ENCODE measurements at regions not wholly inside any gene's neighbourhood (a gene's known extent, or its start where the extent isn't known, plus 50 kb on each side); places are given as distances from the start of the nearest gene placed in this dataset.

DNA sequence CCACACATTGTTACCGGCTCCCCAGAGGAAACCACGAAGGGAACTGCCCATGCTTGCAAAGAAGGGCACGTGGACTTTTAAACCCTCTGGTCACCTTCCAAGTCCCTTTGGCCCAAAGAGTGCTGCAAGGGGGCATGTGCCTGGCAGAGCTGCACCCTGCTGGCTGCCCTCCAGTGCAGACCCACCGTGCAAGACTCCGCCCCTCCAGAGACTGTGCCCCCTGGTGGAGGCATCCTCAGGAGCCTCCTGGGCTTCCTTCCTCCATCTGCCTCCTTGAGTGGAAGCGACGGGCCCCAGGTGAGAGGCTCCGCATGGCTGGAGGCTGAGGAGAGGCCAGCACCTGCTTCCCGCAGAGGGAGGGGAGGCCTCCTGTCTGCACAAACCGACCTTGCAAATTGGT lies 100.6 kb downstream of the CRYAA start:
- H3K36me3 ChIP-seq (ENCODE audit: insufficient read depth, low read length), result no peaks in the 10 kb centered on the region
- H3K4me1 ChIP-seq (ENCODE audit: insufficient read depth, low read length, poor library complexity, severe bottlenecking), result peaks cover 15% of the 10 kb centered on the region
- H3K4me3 ChIP-seq (ENCODE audit: low read depth, low read length, poor library complexity, severe bottlenecking), result no peak overlapping the region
- TF ChIP-seq EZH2phosphoT487 (IDR thresholded peaks at IDR 0.05; ENCODE audit: borderline replicate concordance, low read depth, low read length), result no peak
- TF ChIP-seq, protein P1, sequence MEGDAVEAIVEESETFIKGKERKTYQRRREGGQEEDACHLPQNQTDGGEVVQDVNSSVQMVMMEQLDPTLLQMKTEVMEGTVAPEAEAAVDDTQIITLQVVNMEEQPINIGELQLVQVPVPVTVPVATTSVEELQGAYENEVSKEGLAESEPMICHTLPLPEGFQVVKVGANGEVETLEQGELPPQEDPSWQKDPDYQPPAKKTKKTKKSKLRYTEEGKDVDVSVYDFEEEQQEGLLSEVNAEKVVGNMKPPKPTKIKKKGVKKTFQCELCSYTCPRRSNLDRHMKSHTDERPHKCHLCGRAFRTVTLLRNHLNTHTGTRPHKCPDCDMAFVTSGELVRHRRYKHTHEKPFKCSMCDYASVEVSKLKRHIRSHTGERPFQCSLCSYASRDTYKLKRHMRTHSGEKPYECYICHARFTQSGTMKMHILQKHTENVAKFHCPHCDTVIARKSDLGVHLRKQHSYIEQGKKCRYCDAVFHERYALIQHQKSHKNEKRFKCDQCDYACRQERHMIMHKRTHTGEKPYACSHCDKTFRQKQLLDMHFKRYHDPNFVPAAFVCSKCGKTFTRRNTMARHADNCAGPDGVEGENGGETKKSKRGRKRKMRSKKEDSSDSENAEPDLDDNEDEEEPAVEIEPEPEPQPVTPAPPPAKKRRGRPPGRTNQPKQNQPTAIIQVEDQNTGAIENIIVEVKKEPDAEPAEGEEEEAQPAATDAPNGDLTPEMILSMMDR (conservative IDR thresholded peaks at IDR 0.05; ENCODE audit: low read length), result peak; percentile 72
- DNase-seq (ENCODE audit: low spot score), result peak; percentile 54
- no peak overlapping the region for H2AFZ ChIP-seq (ENCODE audit: low read length)
- ChIA-PET CTCF (ENCODE audit: unreplicated experiment) (no interaction called here), POLR2A (no interaction called here)
- no peak overlapping the region for H3K27ac ChIP-seq (ENCODE audit: low read depth, low read length, poor library complexity, severe bottlenecking)
- no peaks in the 10 kb centered on the region for H4K20me1 ChIP-seq (ENCODE audit: insufficient read depth, low read length)
- H3K79me2 ChIP-seq (ENCODE audit: insufficient read depth, low read depth, low read length), result no peaks in the 10 kb centered on the region
- H3K9me3 ChIP-seq (ENCODE audit: low read length), result no peaks in the 10 kb centered on the region
- intact Hi-C loops (cut with micrococcal nuclease; ENCODE audit: unreplicated experiment), result no loop called here
- BruUV-seq (replicated peaks), result no TSS peak
- H3K4me2 ChIP-seq (ENCODE audit: low read length), result no peak overlapping the region
- H3K9me2 ChIP-seq (ENCODE audit: insufficient read depth, low read length), result no peaks in the 10 kb centered on the region

- DNase-seq (ENCODE audit: low spot score), result no peak
- BruUV-seq (replicated peaks), result no TSS peak
- no peak overlapping the region for H3K27ac ChIP-seq (ENCODE audit: low read depth, low read length, poor library complexity, severe bottlenecking)
- peaks cover 13% of the 10 kb centered on the region for H3K4me1 ChIP-seq (ENCODE audit: insufficient read depth, low read length, poor library complexity, severe bottlenecking)
- ChIA-PET CTCF (ENCODE audit: unreplicated experiment) (no interaction called here), POLR2A (no interaction called here)
- H3K4me2 ChIP-seq (ENCODE audit: low read length), result no peak overlapping the region
- no peak overlapping the region for H3K4me3 ChIP-seq (ENCODE audit: low read depth, low read length, poor library complexity, severe bottlenecking)
- no peaks in the 10 kb centered on the region for H3K9me2 ChIP-seq (ENCODE audit: insufficient read depth, low read length)
- H3K9me3 ChIP-seq (ENCODE audit: low read length), result no peaks in the 10 kb centered on the region
- intact Hi-C loops (cut with micrococcal nuclease; ENCODE audit: unreplicated experiment), result no loop called here
- TF ChIP-seq EZH2phosphoT487 (IDR thresholded peaks at IDR 0.05; ENCODE audit: borderline replicate concordance, low read depth, low read length), result no peak
- TF ChIP-seq, protein P1 (conservative IDR thresholded peaks at IDR 0.05; ENCODE audit: low read length), result no peak
- H4K20me1 ChIP-seq (ENCODE audit: insufficient read depth, low read length), result no peaks in the 10 kb centered on the region
- H3K36me3 ChIP-seq (ENCODE audit: insufficient read depth, low read length), result no peaks in the 10 kb centered on the region
- no peaks in the 10 kb centered on the region for H3K79me2 ChIP-seq (ENCODE audit: insufficient read depth, low read depth, low read length)
- H2AFZ ChIP-seq (ENCODE audit: low read length), result no peak overlapping the region
Observed at GRCh38 chr21:43268804-43269186, 100.0 kb downstream of the CRYAA start.

DNA sequence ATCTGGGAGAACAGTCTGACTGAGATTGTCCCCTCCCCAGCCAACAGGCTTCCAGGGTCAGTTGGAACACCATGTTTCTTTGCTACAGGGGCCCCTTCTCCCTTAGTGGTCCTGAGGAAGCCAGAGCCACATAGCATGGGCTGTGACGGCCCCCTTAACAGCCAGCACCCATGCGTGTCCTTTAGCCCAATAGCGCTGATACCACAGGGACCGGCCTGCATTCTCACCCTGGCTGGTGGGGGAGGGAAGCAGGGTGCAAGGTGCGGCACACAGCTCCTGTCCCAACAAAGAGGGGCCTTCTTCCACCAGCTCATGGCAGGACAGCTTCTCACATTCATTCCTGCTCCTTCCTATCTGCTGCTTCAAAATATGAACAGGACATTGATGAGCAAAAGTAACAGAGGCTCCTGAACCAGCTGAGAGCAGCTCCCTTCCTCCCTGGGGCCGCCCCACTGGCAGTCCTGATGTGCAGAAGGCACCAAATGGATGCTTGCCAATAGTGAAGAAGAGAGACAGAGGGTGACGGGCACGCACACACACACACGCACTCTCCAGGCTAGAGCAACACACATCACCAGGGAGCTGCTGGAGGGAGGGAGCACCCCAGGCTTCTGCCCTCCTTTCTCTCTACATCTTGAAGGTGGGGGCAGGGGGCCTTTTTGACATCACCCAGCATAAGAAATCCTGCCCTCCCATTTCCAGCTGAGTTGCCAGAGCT lies 99.4 kb downstream of the CRYAA start:
- ChIA-PET CTCF (ENCODE audit: unreplicated experiment) (no interaction called here), POLR2A (no interaction called here)
- Histone ChIP-seq H3K36me3 (ENCODE audit: insufficient read depth, low read length) (no peaks in the 10 kb centered on the region), H3K4me3 (ENCODE audit: low read depth, low read length, poor library complexity, severe bottlenecking) (no peak overlapping the region), H3K4me2 (ENCODE audit: low read length) (no peak overlapping the region), H3K79me2 (ENCODE audit: insufficient read depth, low read depth, low read length) (no peaks in the 10 kb centered on the region), H3K4me1 (ENCODE audit: insufficient read depth, low read length, poor library complexity, severe bottlenecking) (peaks cover 7% of the 10 kb centered on the region), H4K20me1 (ENCODE audit: insufficient read depth, low read length) (no peaks in the 10 kb centered on the region), H3K9me3 (ENCODE audit: low read length) (no peaks in the 10 kb centered on the region), H3K9me2 (ENCODE audit: insufficient read depth, low read length) (no peaks in the 10 kb centered on the region), H3K27ac (ENCODE audit: low read depth, low read length, poor library complexity, severe bottlenecking) (no peak overlapping the region), H2AFZ (ENCODE audit: low read length) (no peak overlapping the region)
- no TSS peak for BruUV-seq (replicated peaks)
- DNase-seq (ENCODE audit: low spot score), result no peak
- intact Hi-C loops (cut with micrococcal nuclease; ENCODE audit: unreplicated experiment), result no loop called here
- TF ChIP-seq, protein P1 (conservative IDR thresholded peaks at IDR 0.05; ENCODE audit: low read length), result no peak
- TF ChIP-seq EZH2phosphoT487 (IDR thresholded peaks at IDR 0.05; ENCODE audit: borderline replicate concordance, low read depth, low read length), result no peak
